COLO829 (cell line): ENCODE measurements at regions not wholly inside any gene's neighbourhood (a gene's known extent, or its start where the extent isn't known, plus 50 kb on each side); places are given as distances from the start of the nearest gene placed in this dataset.

Experiments used
- DNase-seq: peaks from one replicate; pipeline ENCODE4 v3.0.0; 2012; ENCODE audit warnings: low spot score

DNA sequence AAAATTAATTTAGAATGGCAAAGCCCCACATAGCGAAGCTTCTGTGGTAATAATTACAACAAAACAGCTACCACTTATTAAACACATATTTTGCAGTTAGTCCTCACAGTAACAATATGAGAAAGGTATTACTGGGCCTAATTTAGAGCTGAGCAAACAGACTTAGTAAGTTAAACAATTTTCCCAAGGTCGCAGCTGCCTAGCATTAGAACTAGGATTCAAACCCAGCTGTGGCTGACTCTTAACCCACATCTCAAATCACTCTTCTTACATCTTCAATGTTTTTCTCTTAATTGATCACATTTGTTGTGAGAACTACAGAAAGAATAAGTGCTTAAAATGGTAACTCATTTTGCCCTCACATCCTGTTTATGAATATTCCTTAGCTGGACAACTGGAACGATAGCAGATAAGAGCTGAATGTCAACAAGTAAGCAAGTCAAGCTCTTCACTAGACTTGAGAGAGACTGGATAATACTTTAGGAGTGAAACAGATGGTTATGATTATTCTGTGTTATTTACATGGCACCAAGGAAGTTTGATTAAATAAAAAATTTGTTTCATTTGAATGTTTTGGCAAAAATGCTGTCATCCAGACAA is 59.4 kb upstream of the TMEM17 start:
- no peak for DNase-seq

DNA sequence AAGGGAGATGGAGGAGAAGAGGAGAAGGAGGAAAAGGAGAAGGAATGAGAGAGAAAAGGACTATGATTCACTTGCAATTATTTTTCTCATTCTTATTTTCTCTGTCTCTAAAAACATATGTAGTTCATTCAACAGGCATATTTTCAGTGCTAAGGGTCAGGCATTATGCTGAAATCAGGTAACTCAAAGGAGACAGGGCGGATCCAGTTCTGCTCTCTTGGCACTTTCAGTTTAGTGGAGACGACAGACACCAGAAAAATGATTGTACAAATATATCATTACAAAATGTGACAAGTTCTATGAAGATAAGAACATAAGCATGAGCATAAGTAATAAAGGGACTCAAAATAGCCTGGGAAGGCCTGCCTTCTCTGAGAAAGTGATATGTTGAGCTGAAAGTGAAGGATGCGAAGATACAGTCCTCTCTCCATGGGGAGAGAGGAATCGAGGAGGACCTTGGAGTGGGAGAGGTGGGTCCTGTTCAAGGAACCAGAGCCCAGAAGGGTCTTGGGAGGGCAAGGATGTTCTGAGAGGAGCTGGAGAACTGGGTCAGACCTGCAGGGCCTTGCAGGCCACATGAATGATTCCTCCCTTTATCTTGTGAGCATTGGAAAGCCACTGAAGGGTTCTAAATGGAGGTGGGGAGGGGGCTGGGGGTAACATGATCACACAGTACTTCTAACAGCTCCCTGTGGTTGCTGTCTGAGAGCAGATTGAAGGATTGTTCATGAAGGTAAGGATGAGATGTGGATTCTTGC is 58.6 kb upstream of the TMEM17 start:
- DNase-seq = no peak

DNA sequence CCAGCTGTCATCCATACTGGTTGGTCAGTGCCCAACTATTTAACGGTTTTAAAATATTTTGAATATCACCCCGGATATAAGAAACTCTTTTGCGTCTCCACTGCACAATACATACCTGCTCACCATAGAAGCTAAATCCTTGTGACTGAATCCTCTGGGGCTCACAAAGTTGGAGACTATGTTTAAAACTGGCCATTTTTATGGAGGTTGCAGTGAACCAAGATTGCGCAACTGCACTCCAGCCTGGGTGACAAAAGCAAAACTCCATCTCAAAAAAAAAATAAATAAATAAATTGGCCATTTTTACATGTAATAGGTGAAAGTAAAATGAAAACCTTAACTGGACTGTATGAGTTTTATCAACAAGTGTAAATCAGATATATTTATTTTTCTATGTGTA is 55.6 kb upstream of the TMEM17 start:
- DNase-seq = no peak

DNA sequence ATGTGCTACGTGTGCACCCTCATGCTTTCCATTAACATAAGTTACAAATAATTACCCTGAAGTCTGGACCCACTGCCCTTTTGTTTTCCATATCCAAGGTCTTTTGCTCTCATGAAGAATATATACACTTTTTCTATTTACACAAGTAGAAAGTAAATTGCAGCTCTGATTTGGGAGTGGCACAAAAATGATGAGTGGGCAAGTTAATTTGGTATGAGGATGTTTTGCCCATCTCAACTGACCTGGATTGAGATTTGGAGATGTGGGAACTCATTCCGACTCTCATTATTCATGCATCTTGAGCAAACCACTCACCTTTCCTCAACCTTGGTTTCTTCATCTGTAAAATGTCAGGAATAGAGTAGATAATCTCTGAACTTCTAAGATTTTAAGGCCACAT is 53.6 kb upstream of the TMEM17 start:
- no peak for DNase-seq

DNA sequence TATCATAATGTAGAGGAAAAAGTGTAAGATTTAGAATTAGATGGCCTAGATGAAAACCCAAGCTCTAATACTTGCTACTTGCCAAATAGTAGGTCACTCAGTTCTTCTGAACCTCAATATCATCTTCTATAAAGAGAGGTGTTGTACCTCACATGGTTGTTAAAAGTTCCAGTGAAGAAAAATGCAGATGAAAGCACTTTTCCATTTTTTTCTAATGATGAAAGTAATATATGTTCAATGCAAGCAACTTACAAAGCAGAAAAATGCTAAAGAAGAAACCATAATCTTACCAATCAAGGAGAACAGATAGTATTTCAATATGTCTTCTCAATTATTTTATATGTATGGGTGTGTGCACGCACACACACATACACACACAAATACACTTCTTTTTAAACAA is 52.7 kb upstream of the TMEM17 start:
- DNase-seq = no peak

DNA sequence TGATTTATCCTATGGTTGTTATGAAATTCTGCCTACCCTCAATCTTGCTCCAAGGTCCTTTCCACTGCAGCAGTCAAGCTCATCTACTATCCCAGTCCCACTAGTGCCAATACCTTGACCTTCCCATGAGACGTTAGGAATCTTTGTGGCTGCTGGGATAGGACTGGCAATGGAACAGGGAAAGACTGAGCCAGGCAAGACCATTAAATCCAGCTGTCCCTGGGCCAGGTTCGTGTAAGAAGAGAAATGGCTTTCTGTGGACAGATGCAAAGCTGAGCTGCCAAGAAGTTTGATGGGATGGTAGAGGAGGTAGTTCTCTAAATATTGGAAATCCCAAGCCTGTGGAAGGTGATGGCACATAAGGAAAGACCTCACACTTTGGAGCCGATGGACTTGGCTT is 50.1 kb upstream of the TMEM17 start:
- no peak for DNase-seq
